Endodermal cell (in vitro differentiated cells): ENCODE measurements at regions not wholly inside any gene's neighbourhood (a gene's known extent, or its start where the extent isn't known, plus 50 kb on each side); places are given as distances from the start of the nearest gene placed in this dataset.
A peak's percentile ranks its signal among the peaks of the same experiment; 100 is the strongest.
"Not testable (repeated sequence)": the region's sequence is repeated elsewhere in the genome, so short reads cannot be mapped to it uniquely, and the experiment has no call there.

Experiments
- DNase-seq: peaks from one replicate; pipeline ENCODE4 v3.0.0-alpha.2; 2017
- H3K27ac ChIP-seq: 2 replicates; pipeline ENCODE4 v1.5.1; 2013; ENCODE audit warnings: mild to moderate bottlenecking, low read depth, low read length, moderate library complexity
- H3K27me3 ChIP-seq: 2 replicates; pipeline ENCODE4 v1.6.1; 2013; ENCODE audit warnings: mild to moderate bottlenecking, low read length, moderate library complexity; ENCODE audit not compliant: insufficient read depth, control insufficient read depth, poor library complexity, severe bottlenecking
- H3K36me3 ChIP-seq: 2 replicates; pipeline ENCODE4 v1.7.0; 2013; ENCODE audit warnings: mild to moderate bottlenecking, low read length, moderate library complexity; ENCODE audit not compliant: control insufficient read depth, insufficient read depth
- H3K4me1 ChIP-seq: one replicate; pipeline ENCODE4 v1.7.0; 2013; ENCODE audit warnings: low read length; ENCODE audit not compliant: control insufficient read depth, insufficient read depth
- H3K4me3 ChIP-seq: 2 replicates; pipeline ENCODE4 v1.5.1; 2013; ENCODE audit warnings: mild to moderate bottlenecking, low read length, moderate library complexity
- H3K9ac ChIP-seq: 2 replicates; pipeline ENCODE4 v1.6.1; 2013; ENCODE audit warnings: mild to moderate bottlenecking, low read length, moderate library complexity; ENCODE audit not compliant: poor library complexity, severe bottlenecking; ENCODE audit errors: extremely low read depth
- H3K9me3 ChIP-seq: 2 replicates; pipeline ENCODE4 v1.6.1; 2013; ENCODE audit warnings: mild to moderate bottlenecking, low read length, moderate library complexity; ENCODE audit not compliant: control insufficient read depth
- H3K27ac Mint-ChIP-seq: 2 replicates; pipeline ENCODE4 v1.8.0; 2020; ENCODE audit warnings: mixed read lengths
- H3K27me3 Mint-ChIP-seq: 2 replicates; pipeline ENCODE4 v1.8.0; 2021; ENCODE audit warnings: mild to moderate bottlenecking, mixed read lengths; ENCODE audit not compliant: insufficient read depth
- H3K36me3 Mint-ChIP-seq: 2 replicates; pipeline ENCODE4 v1.8.0; 2020; ENCODE audit warnings: low read depth, mixed read lengths
- H3K4me1 Mint-ChIP-seq: 2 replicates; pipeline ENCODE4 v1.8.0; 2020; ENCODE audit warnings: mixed read lengths
- H3K4me3 Mint-ChIP-seq: 2 replicates; pipeline ENCODE4 v1.8.0; 2020; ENCODE audit warnings: mild to moderate bottlenecking, moderate library complexity, mixed read lengths
- H3K9me3 Mint-ChIP-seq: 2 replicates; pipeline ENCODE4 v1.8.0; 2020; ENCODE audit warnings: mild to moderate bottlenecking, mixed read lengths
- CTCF ChIP-seq: fragments of 200-600 bp; sonication (generic); conservative IDR thresholded peaks from 2 replicates; pipeline ENCODE4 v1.5.0; 2021; ENCODE audit warnings: antibody characterized with exemption, mild to moderate bottlenecking
- WGBS, 2 experiments: methylation state at CpG; one replicate each; pipeline versions ENCODE4 v1.1.5 to v1.1.7; 2013; ENCODE audit warnings: missing lambda C conversion rate in 2 of 2, mixed read lengths in 1 of 2; ENCODE audit not compliant: insufficient coverage in 1 of 2, insufficient read length in 1 of 2; 5-methylcytosine and 5-hydroxymethylcytosine counted together

- not testable (repeated sequence) for H3K9me3 Mint-ChIP-seq, H3K4me3 Mint-ChIP-seq, H3K27me3 ChIP-seq, H3K4me1 ChIP-seq, H3K36me3 ChIP-seq, H3K4me1 Mint-ChIP-seq, H3K9me3 ChIP-seq, H3K27ac ChIP-seq, H3K36me3 Mint-ChIP-seq, H3K27ac Mint-ChIP-seq, H3K4me3 ChIP-seq, H3K9ac ChIP-seq
- peaks cover 12% of the 10 kb centered on the region for H3K27me3 Mint-ChIP-seq
- peak; percentile 92 for TF ChIP-seq CTCF
- peak; percentile 89 for DNase-seq
- WGBS, 2 experiments: 71 to 81% methylated on average over 23 to 37 of the region's 37 CpGs
Measured at GRCh38 chr5:50922134-50922941, 255.9 kb downstream of the PARP8 start.

GRCh38 chr5:50922942-50923767, 256.7 kb downstream of the PARP8 start:
- Mint-ChIP-seq H3K27me3 (peaks cover 12% of the 10 kb centered on the region), H3K4me3 (no peak overlapping the region), H3K27ac (no peak overlapping the region), H3K9me3 (peaks cover 3% of the 10 kb centered on the region), H3K4me1 (no peaks in the 10 kb centered on the region), H3K36me3 (no peaks in the 10 kb centered on the region)
- peak; percentile 51 for DNase-seq
- H3K36me3 ChIP-seq: no peaks in the 10 kb centered on the region
- H3K4me3 ChIP-seq: no peak overlapping the region
- no peaks in the 10 kb centered on the region for H3K4me1 ChIP-seq
- H3K9ac ChIP-seq: no peak overlapping the region
- TF ChIP-seq CTCF: no peak
- H3K27ac ChIP-seq: no peak overlapping the region
- no peaks in the 10 kb centered on the region for H3K27me3 ChIP-seq
- WGBS, 2 experiments: 95% methylated on average over 25 to 34 of the region's 34 CpGs
- no peaks in the 10 kb centered on the region for H3K9me3 ChIP-seq

- Histone ChIP-seq H3K4me1 (no peaks in the 10 kb centered on the region), H3K27me3 (no peaks in the 10 kb centered on the region), H3K4me3 (no peak overlapping the region), H3K36me3 (no peaks in the 10 kb centered on the region), H3K9me3 (no peaks in the 10 kb centered on the region), H3K9ac (no peak overlapping the region), H3K27ac (no peak overlapping the region)
- H3K27me3 Mint-ChIP-seq: peaks cover 12% of the 10 kb centered on the region
- H3K4me3 Mint-ChIP-seq: no peak overlapping the region
- 93 to 95% methylated on average over 3 to 17 of the region's 18 CpGs for WGBS, 2 experiments
- H3K36me3 Mint-ChIP-seq: no peaks in the 10 kb centered on the region
- TF ChIP-seq CTCF: no peak
- no peaks in the 10 kb centered on the region for H3K4me1 Mint-ChIP-seq
- no peak overlapping the region for H3K27ac Mint-ChIP-seq
- no peak for DNase-seq
- H3K9me3 Mint-ChIP-seq: peaks cover 3% of the 10 kb centered on the region
Measured at GRCh38 chr5:50923768-50924494, 257.5 kb downstream of the PARP8 start.
